HCT116 (cell line): ENCODE measurements at regions not wholly inside any gene's neighbourhood (a gene's known extent, or its start where the extent isn't known, plus 50 kb on each side); places are given as distances from the start of the nearest gene placed in this dataset.

ENCODE experiments used
- ATAC-seq: fragments of 200-7000 bp; cut with Tn5 transposase; 2 replicates; pipeline ENCODE4 v1.9.1; 2020; ENCODE audit warnings: mild to moderate bottlenecking, moderate library complexity
- BruUV-seq: library from RNA; stranded (reverse); fragments of 400-500 nt; replicated peaks from 2 replicates; lab custom pipeline; 2021; lab: Mats Ljungman, UMichigan
- CTCF ChIA-PET: fragments of 300-600 bp; sonication (Branson Sonifier 250); formaldehyde crosslinking; loops from one replicate; lab custom pipeline; 2021; ENCODE audit warnings: antibody characterized with exemption; lab: Charles Lee
- POLR2A ChIA-PET: fragments of 300-600, 350-600 bp; sonication (Branson Sonifier 250); formaldehyde crosslinking; loops from one replicate; lab custom pipeline; 2021; ENCODE audit warnings: antibody characterized with exemption; lab: Charles Lee
- RAD21 ChIA-PET, 2 experiments: fragments of 300-600 bp; sonication (Branson Sonifier 250); formaldehyde crosslinking; loops; one replicate each; lab custom pipeline; 2023; ENCODE audit warnings: low total read pairs in 2 of 2; ENCODE audit not compliant: uncharacterized antibody in 2 of 2, unreplicated experiment in 2 of 2, low non-redundant PET in 1 of 2; lab: Charles Lee
- DNase-seq: peaks from one replicate; pipeline ENCODE4 v3.0.0-alpha.2; 2010; ENCODE audit warnings: low read depth, low spot score
- H2AFZ ChIP-seq: fragments of 200-600 bp; shearing (Covaris generic), sonication (generic); 2 replicates; pipeline ENCODE4 v1.6.1; 2017; ENCODE audit warnings: low read depth, mixed run types, mixed read lengths, antibody characterized with exemption, low read length; ENCODE audit not compliant: poor library complexity, severe bottlenecking
- H3K27ac ChIP-seq: 2 replicates; pipeline ENCODE4 v1.5.1; 2012; ENCODE audit warnings: low read depth, low read length
- H3K27me3 ChIP-seq: fragments of 200-600 bp; sonication (generic); 2 replicates; pipeline ENCODE4 v1.6.1; 2016; ENCODE audit warnings: mixed run types, low read length, mixed read lengths; ENCODE audit not compliant: insufficient read depth
- H3K36me3 ChIP-seq, 2 experiments: fragments of 200-500 bp in 1 of 2; fragments of 200-600 bp in 1 of 2; sonication (Bioruptor generic) in 1 of 2; sonication (generic) in 1 of 2; 2 replicates each; pipeline versions ENCODE4 v1.5.1 to v1.6.1; 2014 to 2016; ENCODE audit warnings: low read length in 2 of 2, inconsistent platforms in 1 of 2, mixed read lengths in 1 of 2, mixed run types in 1 of 2; ENCODE audit not compliant: insufficient read depth in 2 of 2, control insufficient read depth in 1 of 2
- H3K4me1 ChIP-seq, 2 experiments: fragments of 200-600 bp in 1 of 2; sonication (generic) in 1 of 2; 2 replicates each; pipeline versions ENCODE4 v1.5.1 to v1.6.1; 2012 to 2017; ENCODE audit warnings: low read length in 2 of 2, inconsistent platforms in 1 of 2, mild to moderate bottlenecking in 1 of 2, mixed read lengths in 1 of 2, mixed run types in 1 of 2, moderate library complexity in 1 of 2; ENCODE audit not compliant: insufficient read depth in 2 of 2, control insufficient read depth in 1 of 2
- H3K4me2 ChIP-seq: fragments of 200-600 bp; sonication (generic); 2 replicates; pipeline ENCODE4 v1.6.1; 2017; ENCODE audit warnings: mixed run types, low read length, mixed read lengths
- H3K4me3 ChIP-seq, 2 experiments: fragments of 200-600 bp in 1 of 2; sonication (generic) in 1 of 2; replicated peaks in 1 of 2; 2 replicates each; pipeline ENCODE4 v1.5.1; 2011 to 2016; ENCODE audit warnings: low read length in 2 of 2, control low read depth in 1 of 2, low read depth in 1 of 2, mild to moderate bottlenecking in 1 of 2, mixed read lengths in 1 of 2, mixed run types in 1 of 2
- H3K79me2 ChIP-seq: fragments of 200-600 bp; sonication (generic); 2 replicates; pipeline ENCODE4 v1.6.1; 2017; ENCODE audit warnings: mild to moderate bottlenecking, mixed run types, low read length, moderate library complexity, mixed read lengths; ENCODE audit not compliant: insufficient read depth
- H3K9ac ChIP-seq: fragments of 200-600 bp; sonication (generic); 2 replicates; pipeline ENCODE4 v1.6.1; 2016; ENCODE audit warnings: low read length, mixed read lengths
- H3K9me2 ChIP-seq: fragments of 200-600 bp; sonication (generic), shearing (Covaris generic); 2 replicates; pipeline ENCODE4 v1.6.1; 2017; ENCODE audit warnings: mixed run types, mild to moderate bottlenecking, moderate library complexity; ENCODE audit not compliant: insufficient read depth
- H3K9me3 ChIP-seq, 2 experiments: fragments of 200-500 bp in 1 of 2; fragments of 200-600 bp in 1 of 2; sonication (Bioruptor generic) in 1 of 2; sonication (generic) in 1 of 2; 2 replicates each; pipeline ENCODE4 v1.6.1; 2014 to 2017; ENCODE audit warnings: low read length in 2 of 2, mixed read lengths in 2 of 2, inconsistent platforms in 1 of 2, low read depth in 1 of 2, mild to moderate bottlenecking in 1 of 2, mixed run types in 1 of 2, moderate library complexity in 1 of 2; ENCODE audit not compliant: control insufficient read depth in 1 of 2, insufficient read depth in 1 of 2
- H4K20me1 ChIP-seq: fragments of 200-600 bp; sonication (generic), shearing (Covaris generic); 2 replicates; pipeline ENCODE4 v1.6.1; 2017; ENCODE audit warnings: mixed run types, mild to moderate bottlenecking, moderate library complexity; ENCODE audit not compliant: insufficient read depth
- EGR1 ChIP-seq: IDR thresholded peaks from 2 replicates; pipeline ENCODE4 v1.6.1; 2012; ENCODE audit warnings: low read depth
- ELF1 ChIP-seq: IDR thresholded peaks from 2 replicates; pipeline ENCODE4 v1.6.1; 2012; ENCODE audit warnings: low read depth, borderline replicate concordance
- EZH2phosphoT487 ChIP-seq: fragments of 200-600 bp; IDR thresholded peaks from 2 replicates; pipeline ENCODE4 v1.6.1; 2018; ENCODE audit warnings: antibody characterized with exemption, borderline replicate concordance
- FOSL1 ChIP-seq: IDR thresholded peaks from 2 replicates; pipeline ENCODE4 v1.6.1; 2012; ENCODE audit warnings: low read depth
- POLR2A ChIP-seq: IDR thresholded peaks from 2 replicates; pipeline ENCODE4 v1.7.0; 2011; ENCODE audit warnings: borderline replicate concordance; ENCODE audit not compliant: insufficient read depth, insufficient read length; ENCODE audit errors: extremely low read depth
- POLR2AphosphoS5 ChIP-seq: IDR thresholded peaks from 2 replicates; pipeline ENCODE4 v1.6.1; 2011; ENCODE audit warnings: mild to moderate bottlenecking, low read depth, low read length, moderate library complexity
- RAD21 ChIP-seq: IDR thresholded peaks from 2 replicates; pipeline ENCODE4 v1.6.1; 2012; ENCODE audit warnings: low read depth, mild to moderate bottlenecking
- SIN3A ChIP-seq: IDR thresholded peaks from 2 replicates; pipeline ENCODE4 v1.6.1; 2012; ENCODE audit warnings: low read depth
- SP1 ChIP-seq: IDR thresholded peaks from 2 replicates; pipeline ENCODE4 v1.6.1; 2012; ENCODE audit warnings: low read depth
- YY1 ChIP-seq: IDR thresholded peaks from 2 replicates; pipeline ENCODE4 v1.6.1; 2011; ENCODE audit warnings: low read length, low read depth, moderate library complexity, mild to moderate bottlenecking; ENCODE audit not compliant: insufficient replicate concordance; ENCODE audit errors: extremely low read depth
- ZBTB33 ChIP-seq: IDR thresholded peaks from 2 replicates; pipeline ENCODE4 v1.6.1; 2011; ENCODE audit warnings: mild to moderate bottlenecking, low read length, moderate library complexity; ENCODE audit not compliant: insufficient replicate concordance; ENCODE audit errors: extremely low read depth
- ZFX ChIP-seq: fragments of 450-650 bp; IDR thresholded peaks from 2 replicates; pipeline ENCODE4 v1.6.1; 2017
- ZNF274 ChIP-seq: fragments of 200-500 bp; sonication (Bioruptor generic); IDR thresholded peaks from 2 replicates; pipeline ENCODE4 v1.6.1; 2014; ENCODE audit warnings: mild to moderate bottlenecking, low read depth, low read length, inconsistent platforms
- intact Hi-C: fragments of 100-400 bp; cut with micrococcal nuclease; formaldehyde crosslinking; loops from 2 replicates; pipeline ENCODE4 v1.10.0; 2022
- TF ChIP-seq, protein P1 (sequence below), 3 experiments: fragments of 200-600 bp in 1 of 3; sonication (generic) in 1 of 3; IDR thresholded peaks in 2 of 3; conservative IDR thresholded peaks in 1 of 3; 2 replicates each; pipeline ENCODE4 v1.5.1; 2012 to 2017; ENCODE audit warnings: low read depth in 2 of 3, low read length in 2 of 3, antibody characterized with exemption in 1 of 3, borderline replicate concordance in 1 of 3, control low read depth in 1 of 3, mild to moderate bottlenecking in 1 of 3, mixed read lengths in 1 of 3, mixed run types in 1 of 3, moderate library complexity in 1 of 3; ENCODE audit not compliant: insufficient read depth in 1 of 3
- TF ChIP-seq, protein P2 (sequence below): IDR thresholded peaks from 2 replicates; pipeline ENCODE4 v1.6.1; 2012
- TF ChIP-seq, protein P3 (sequence below): IDR thresholded peaks from 2 replicates; pipeline ENCODE4 v1.6.1; 2012; ENCODE audit warnings: low read depth

- Histone ChIP-seq H3K4me2 (no peak overlapping the region), H3K9me2 (no peaks in the 10 kb centered on the region), H2AFZ (no peak overlapping the region), H3K9ac (no peak overlapping the region), H4K20me1 (no peaks in the 10 kb centered on the region; the same call in 1 of the 2 replicates), H3K27me3 (no peaks in the 10 kb centered on the region), H3K27ac (no peak overlapping the region), H3K36me3 (no peaks in the 10 kb centered on the region), H3K9me3 (peaks cover 0 to 2% of the 10 kb centered on the region in 2 experiments; a peak in 2 of 4 replicates), H3K4me1 (no peaks in the 10 kb centered on the region), H3K4me3 (no peak overlapping the region), H3K79me2 (no peaks in the 10 kb centered on the region)
- ChIA-PET CTCF (no interaction called here), RAD21 (no interaction called here), POLR2A (no interaction called here)
- TF ChIP-seq EZH2phosphoT487 (no peak), SIN3A (no peak), FOSL1 (no peak), POLR2AphosphoS5 (no peak), ZNF274 (no peak), ELF1 (no peak), SP1 (no peak), ZFX (no peak), ZBTB33 (no peak), RAD21 (no peak), YY1 (no peak), EGR1 (no peak), POLR2A (no peak)
- TF ChIP-seq, protein P1, sequence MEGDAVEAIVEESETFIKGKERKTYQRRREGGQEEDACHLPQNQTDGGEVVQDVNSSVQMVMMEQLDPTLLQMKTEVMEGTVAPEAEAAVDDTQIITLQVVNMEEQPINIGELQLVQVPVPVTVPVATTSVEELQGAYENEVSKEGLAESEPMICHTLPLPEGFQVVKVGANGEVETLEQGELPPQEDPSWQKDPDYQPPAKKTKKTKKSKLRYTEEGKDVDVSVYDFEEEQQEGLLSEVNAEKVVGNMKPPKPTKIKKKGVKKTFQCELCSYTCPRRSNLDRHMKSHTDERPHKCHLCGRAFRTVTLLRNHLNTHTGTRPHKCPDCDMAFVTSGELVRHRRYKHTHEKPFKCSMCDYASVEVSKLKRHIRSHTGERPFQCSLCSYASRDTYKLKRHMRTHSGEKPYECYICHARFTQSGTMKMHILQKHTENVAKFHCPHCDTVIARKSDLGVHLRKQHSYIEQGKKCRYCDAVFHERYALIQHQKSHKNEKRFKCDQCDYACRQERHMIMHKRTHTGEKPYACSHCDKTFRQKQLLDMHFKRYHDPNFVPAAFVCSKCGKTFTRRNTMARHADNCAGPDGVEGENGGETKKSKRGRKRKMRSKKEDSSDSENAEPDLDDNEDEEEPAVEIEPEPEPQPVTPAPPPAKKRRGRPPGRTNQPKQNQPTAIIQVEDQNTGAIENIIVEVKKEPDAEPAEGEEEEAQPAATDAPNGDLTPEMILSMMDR (IDR thresholded peaks at IDR 0.05 in 2 of 3, conservative IDR thresholded peaks at IDR 0.05 in 1 of 3; ENCODE audit: borderline replicate concordance in 1 of 3, insufficient read depth in 1 of 3, low read depth in 2 of 3, low read length in 2 of 3) = no peak
- TF ChIP-seq, protein P2, sequence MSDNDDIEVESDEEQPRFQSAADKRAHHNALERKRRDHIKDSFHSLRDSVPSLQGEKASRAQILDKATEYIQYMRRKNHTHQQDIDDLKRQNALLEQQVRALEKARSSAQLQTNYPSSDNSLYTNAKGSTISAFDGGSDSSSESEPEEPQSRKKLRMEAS = no peak
- TF ChIP-seq, protein P3, sequence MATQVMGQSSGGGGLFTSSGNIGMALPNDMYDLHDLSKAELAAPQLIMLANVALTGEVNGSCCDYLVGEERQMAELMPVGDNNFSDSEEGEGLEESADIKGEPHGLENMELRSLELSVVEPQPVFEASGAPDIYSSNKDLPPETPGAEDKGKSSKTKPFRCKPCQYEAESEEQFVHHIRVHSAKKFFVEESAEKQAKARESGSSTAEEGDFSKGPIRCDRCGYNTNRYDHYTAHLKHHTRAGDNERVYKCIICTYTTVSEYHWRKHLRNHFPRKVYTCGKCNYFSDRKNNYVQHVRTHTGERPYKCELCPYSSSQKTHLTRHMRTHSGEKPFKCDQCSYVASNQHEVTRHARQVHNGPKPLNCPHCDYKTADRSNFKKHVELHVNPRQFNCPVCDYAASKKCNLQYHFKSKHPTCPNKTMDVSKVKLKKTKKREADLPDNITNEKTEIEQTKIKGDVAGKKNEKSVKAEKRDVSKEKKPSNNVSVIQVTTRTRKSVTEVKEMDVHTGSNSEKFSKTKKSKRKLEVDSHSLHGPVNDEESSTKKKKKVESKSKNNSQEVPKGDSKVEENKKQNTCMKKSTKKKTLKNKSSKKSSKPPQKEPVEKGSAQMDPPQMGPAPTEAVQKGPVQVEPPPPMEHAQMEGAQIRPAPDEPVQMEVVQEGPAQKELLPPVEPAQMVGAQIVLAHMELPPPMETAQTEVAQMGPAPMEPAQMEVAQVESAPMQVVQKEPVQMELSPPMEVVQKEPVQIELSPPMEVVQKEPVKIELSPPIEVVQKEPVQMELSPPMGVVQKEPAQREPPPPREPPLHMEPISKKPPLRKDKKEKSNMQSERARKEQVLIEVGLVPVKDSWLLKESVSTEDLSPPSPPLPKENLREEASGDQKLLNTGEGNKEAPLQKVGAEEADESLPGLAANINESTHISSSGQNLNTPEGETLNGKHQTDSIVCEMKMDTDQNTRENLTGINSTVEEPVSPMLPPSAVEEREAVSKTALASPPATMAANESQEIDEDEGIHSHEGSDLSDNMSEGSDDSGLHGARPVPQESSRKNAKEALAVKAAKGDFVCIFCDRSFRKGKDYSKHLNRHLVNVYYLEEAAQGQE = no peak
- ATAC-seq (no peak), DNase-seq (no peak)
- BruUV-seq = no TSS peak
- intact Hi-C loops = no loop called here
These were observed 1277.9 kb downstream of the ROBO2 start for GRCh38 chr3:78317774-78318173.
